ENCODE measurements at regions not wholly inside any gene's neighbourhood (a gene's known extent, or its start where the extent isn't known, plus 50 kb on each side); places are given as distances from the start of the nearest gene placed in this dataset.
"Not testable (repeated sequence)": the region's sequence is repeated elsewhere in the genome, so short reads cannot be mapped to it uniquely, and the experiment has no call there.

DNA sequence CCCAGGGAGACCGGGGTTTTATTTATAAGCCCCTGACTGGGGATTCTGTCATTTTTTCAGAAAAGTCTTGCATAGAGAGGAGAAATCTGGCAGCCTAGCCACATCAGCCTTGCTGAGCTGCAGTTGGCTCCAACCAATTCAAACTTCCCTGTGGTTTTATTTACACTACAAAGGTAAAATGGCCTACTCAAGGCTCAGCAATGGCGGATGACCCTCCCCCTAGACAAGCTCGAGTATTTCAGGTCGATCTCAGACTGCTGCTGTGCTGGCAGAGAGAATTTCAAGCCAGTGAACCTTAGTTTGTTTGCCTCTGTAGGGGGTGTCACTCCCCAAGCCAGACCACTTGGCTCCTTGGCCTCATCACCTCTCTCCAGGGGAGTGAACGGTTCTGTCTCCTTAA lies 52.9 kb downstream of the CDY2A start:
- DNase-seq; H3K4me3 Mint-ChIP-seq; H3K36me3 Mint-ChIP-seq (ENCODE audit: low read depth); H3K27ac Mint-ChIP-seq; H3K9me3 Mint-ChIP-seq; H3K4me1 Mint-ChIP-seq; H3K27me3 Mint-ChIP-seq; ATAC-seq: not testable (repeated sequence)

GRCh38 chrY:18085910-18086309 lies 60.3 kb downstream of the CDY2A start:
- not testable (repeated sequence) for ATAC-seq, H3K9me3 Mint-ChIP-seq

DNA sequence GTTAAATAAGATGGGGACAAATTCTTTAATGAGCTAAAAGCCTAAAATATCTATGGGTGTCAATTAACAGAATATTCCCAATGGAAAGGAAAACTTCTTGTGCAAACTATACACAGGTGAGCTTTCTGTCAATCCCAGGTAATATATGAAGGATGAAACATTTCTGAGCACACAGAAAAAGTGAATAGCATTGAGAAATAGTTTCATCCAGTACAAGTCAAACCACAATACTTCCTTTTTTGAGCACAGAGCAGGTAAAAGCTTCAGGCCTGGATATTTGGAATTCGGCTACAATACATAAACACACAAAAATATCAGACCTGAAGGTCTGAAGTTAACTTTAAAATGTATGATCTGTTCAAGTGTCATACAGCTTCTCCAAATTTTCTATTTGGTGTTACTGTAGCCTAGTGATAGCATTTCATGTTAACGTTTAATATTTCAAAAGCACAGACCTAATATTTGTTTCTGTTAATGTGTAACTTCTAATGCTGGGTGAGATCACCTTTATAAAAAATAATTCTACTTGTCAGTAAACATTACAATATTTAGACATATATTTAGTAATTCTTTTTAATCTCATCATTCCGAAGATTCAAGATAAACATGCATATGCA lies 60.9 kb downstream of the CDY2A start:
- not testable (repeated sequence) for ATAC-seq; H3K4me1 Mint-ChIP-seq; H3K27ac Mint-ChIP-seq; H3K4me3 Mint-ChIP-seq; H3K27me3 Mint-ChIP-seq; H3K36me3 Mint-ChIP-seq (ENCODE audit: low read depth); H3K9me3 Mint-ChIP-seq; DNase-seq

More at GRCh38 chrY:18085910-18086309, 60.3 kb downstream of the CDY2A start:
- H3K27me3 Mint-ChIP-seq; H3K36me3 Mint-ChIP-seq (ENCODE audit: low read depth); H3K27ac Mint-ChIP-seq; H3K4me3 Mint-ChIP-seq; H3K4me1 Mint-ChIP-seq; DNase-seq: not testable (repeated sequence)

DNA sequence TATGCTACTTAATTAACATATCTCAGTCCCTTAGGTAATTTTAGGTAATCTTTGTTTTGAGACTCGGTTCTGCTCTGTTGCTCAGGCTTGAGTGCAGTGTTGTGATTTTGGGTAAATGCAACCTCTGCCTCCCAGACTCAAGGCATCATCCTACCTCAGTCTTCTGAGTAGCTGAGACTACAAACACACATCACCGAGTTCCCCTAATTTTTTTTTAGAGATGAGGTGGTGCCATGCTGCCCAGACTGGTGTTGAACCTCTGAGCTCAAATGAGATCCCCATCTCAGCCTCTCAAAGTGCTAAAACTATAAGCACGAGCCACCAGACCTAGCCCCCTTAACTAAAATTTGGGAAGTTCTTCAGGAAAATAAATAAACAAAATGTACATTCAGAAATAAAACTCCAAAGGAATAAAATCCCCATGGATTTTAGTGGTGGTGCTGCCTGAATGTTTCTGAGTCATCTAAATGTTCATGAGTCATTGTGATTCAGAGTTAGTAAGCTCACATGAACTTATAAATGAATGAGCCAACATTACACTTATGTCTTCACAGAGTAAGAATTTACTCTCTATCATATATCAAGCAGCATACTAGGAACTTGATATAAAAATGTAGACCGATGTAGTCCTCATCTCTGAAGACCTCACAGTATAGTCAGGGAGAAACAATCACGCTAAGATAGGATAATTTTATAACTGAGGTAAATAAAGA lies 62.5 kb downstream of the CDY2A start:
- not testable (repeated sequence) for H3K27me3 Mint-ChIP-seq; H3K9me3 Mint-ChIP-seq; H3K4me1 Mint-ChIP-seq; H3K4me3 Mint-ChIP-seq; H3K27ac Mint-ChIP-seq; DNase-seq; ATAC-seq; H3K36me3 Mint-ChIP-seq (ENCODE audit: low read depth)

DNA sequence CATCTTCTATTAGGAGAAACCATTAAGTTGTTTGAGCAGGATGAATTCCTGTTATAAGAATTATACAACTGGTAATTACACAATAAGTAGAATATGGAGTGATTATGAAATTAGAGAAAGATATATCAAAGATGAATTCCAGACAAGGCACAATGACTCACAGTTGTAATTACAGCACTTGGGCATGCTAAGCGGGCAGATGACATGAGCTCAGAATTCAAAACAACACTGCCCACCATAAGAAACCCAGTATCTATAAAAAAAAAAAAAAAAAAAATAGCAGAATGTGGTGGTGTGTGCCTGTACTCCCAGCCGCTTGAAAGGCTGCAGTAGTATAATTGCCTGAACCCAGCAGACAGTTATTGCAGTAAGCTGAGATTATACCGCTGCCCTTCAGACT lies 67.4 kb downstream of the CDY2A start:
- ATAC-seq; H3K27me3 Mint-ChIP-seq; DNase-seq; H3K36me3 Mint-ChIP-seq (ENCODE audit: low read depth); H3K9me3 Mint-ChIP-seq; H3K27ac Mint-ChIP-seq; H3K4me3 Mint-ChIP-seq; H3K4me1 Mint-ChIP-seq: not testable (repeated sequence)

GRCh38 chrY:18105691-18106090 lies 80.1 kb downstream of the CDY2A start:
- not testable (repeated sequence) for H3K36me3 Mint-ChIP-seq (ENCODE audit: low read depth); H3K4me1 Mint-ChIP-seq; H3K9me3 Mint-ChIP-seq; DNase-seq; H3K4me3 Mint-ChIP-seq; ATAC-seq; H3K27me3 Mint-ChIP-seq; H3K27ac Mint-ChIP-seq

DNA sequence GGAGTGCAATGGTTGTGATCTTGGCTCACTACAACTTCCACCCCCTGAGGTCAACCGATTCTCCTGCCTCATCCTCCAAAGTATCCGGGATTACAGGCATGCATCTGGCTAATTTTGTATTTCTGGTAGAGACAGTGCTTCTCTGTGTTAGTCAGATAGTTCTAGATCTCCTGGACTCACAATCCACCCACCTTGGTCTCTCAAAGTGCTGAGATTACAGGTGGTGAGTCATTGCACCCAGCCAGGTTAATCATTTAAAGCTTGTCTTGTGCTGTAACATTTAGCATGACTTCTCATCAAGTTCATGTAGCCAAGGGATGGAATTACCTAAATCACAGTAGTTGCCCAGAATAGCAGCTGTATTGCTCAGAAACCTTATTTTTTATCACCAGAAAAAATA lies 92.8 kb downstream of the CDY2A start:
- not testable (repeated sequence) for H3K9me3 Mint-ChIP-seq; H3K27me3 Mint-ChIP-seq; DNase-seq; H3K36me3 Mint-ChIP-seq (ENCODE audit: low read depth); H3K4me3 Mint-ChIP-seq; ATAC-seq; H3K27ac Mint-ChIP-seq; H3K4me1 Mint-ChIP-seq

GRCh38 chrY:18137718-18138117 lies 112.1 kb downstream of the CDY2A start:
- H3K27ac Mint-ChIP-seq; H3K27me3 Mint-ChIP-seq; H3K4me3 Mint-ChIP-seq; DNase-seq; H3K4me1 Mint-ChIP-seq; ATAC-seq; H3K9me3 Mint-ChIP-seq; H3K36me3 Mint-ChIP-seq (ENCODE audit: low read depth): not testable (repeated sequence)

DNA sequence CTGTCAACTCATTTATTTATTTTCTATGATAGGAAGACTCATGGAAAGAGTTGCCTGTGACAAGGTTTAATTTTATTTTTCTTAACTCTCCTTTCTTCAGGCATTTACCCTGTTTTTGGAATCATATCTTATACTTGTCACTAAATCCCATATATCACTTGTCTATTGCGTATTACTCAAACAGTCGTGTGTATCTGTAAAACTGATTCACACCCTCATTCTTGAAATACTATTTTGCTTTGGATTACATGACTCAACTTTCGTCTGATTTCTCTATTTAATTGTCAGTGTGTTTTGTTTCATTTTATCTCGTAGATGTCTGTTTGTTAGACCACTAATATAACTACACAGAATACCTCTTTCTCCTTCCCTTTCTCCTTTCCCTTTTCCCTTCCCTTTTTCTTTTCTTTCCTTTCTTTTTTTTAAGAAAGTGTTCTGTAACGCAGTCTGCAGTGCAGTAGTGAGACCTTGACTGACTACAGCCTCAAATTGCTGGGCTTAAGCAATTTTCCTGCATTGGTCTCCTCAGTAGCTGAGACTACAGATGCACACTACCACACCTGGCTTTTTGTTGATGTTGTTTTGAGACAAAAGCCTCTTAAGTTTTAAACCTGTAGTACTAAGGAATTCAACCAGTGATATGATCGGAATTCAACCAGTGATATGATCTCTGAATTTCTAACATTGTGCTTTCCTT lies 113.9 kb downstream of the CDY2A start:
- DNase-seq; H3K9me3 Mint-ChIP-seq; H3K4me3 Mint-ChIP-seq; H3K27ac Mint-ChIP-seq; H3K27me3 Mint-ChIP-seq; H3K4me1 Mint-ChIP-seq; ATAC-seq; H3K36me3 Mint-ChIP-seq (ENCODE audit: low read depth): not testable (repeated sequence)

DNA sequence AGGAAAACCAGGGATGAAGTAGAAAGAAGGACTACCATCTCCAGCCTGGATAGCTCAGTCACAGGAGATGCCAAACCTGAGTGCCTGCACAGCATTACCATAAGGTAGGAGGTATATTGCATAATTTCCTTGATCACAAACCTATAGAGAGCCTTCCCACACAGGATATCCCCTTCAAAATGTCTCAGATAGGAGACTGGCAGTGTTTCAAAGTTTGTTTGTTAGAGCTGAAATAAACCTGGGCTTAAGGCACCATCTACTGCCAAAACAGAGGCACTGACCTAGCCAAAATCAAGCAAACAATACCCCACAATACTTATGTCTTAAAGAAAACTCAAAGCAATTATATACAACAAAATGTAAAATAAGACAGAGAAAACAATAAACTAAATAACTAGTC lies 120.8 kb downstream of the CDY2A start:
- not testable (repeated sequence) for H3K27me3 Mint-ChIP-seq; H3K27ac Mint-ChIP-seq; H3K9me3 Mint-ChIP-seq; H3K4me1 Mint-ChIP-seq; H3K4me3 Mint-ChIP-seq; DNase-seq; ATAC-seq; H3K36me3 Mint-ChIP-seq (ENCODE audit: low read depth)

DNA sequence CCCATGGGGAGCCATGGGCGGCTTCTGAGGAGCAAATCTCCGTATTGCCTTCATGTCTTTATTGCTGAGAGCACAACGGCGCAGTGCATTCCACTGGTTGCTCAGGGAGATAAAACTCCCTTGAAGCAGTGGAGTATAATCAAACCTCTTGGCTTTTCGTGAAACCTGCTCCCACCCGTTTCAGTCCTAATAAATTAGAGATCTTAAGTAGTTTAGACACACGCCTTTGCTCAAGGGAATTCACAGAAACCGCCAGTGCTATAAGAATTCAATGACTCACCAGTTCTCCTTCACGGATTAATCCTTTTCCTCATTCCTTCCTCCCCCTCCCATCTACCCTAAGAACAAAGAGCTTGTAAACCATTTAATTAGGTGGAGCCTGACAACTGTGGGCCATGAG lies 127.0 kb downstream of the CDY2A start:
- H3K4me1 Mint-ChIP-seq; H3K9me3 Mint-ChIP-seq; H3K4me3 Mint-ChIP-seq; ATAC-seq; DNase-seq; H3K27ac Mint-ChIP-seq; H3K27me3 Mint-ChIP-seq; H3K36me3 Mint-ChIP-seq (ENCODE audit: low read depth): not testable (repeated sequence)

GRCh38 chrY:18165738-18166137 lies 140.2 kb downstream of the CDY2A start:
- not testable (repeated sequence) for H3K9me3 Mint-ChIP-seq; H3K27me3 Mint-ChIP-seq; H3K4me1 Mint-ChIP-seq; ATAC-seq; H3K27ac Mint-ChIP-seq; H3K4me3 Mint-ChIP-seq; DNase-seq; H3K36me3 Mint-ChIP-seq (ENCODE audit: low read depth)

DNA sequence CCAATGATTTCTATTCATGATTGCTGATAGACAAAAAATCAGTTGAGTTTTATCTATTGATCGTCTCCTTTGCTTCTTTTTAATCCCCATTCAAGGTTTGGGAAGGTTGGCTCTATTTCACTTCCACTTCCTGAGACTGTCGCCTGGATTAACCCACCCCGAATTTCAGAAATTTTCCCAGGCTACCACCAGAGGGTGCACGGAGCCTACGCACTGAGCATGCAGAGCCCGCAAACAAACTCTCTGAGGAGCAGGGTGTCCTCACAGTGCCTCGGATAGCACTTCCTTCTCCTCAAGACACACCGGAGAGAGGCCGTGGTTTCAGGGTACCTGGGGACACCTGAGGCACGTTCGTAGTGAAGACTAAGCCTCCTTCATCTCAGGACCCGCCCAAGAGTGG lies 150.5 kb downstream of the CDY2A start:
- not testable (repeated sequence) for ATAC-seq; H3K4me1 Mint-ChIP-seq; DNase-seq; H3K27ac Mint-ChIP-seq; H3K9me3 Mint-ChIP-seq; H3K27me3 Mint-ChIP-seq; H3K4me3 Mint-ChIP-seq; H3K36me3 Mint-ChIP-seq (ENCODE audit: low read depth)

DNA sequence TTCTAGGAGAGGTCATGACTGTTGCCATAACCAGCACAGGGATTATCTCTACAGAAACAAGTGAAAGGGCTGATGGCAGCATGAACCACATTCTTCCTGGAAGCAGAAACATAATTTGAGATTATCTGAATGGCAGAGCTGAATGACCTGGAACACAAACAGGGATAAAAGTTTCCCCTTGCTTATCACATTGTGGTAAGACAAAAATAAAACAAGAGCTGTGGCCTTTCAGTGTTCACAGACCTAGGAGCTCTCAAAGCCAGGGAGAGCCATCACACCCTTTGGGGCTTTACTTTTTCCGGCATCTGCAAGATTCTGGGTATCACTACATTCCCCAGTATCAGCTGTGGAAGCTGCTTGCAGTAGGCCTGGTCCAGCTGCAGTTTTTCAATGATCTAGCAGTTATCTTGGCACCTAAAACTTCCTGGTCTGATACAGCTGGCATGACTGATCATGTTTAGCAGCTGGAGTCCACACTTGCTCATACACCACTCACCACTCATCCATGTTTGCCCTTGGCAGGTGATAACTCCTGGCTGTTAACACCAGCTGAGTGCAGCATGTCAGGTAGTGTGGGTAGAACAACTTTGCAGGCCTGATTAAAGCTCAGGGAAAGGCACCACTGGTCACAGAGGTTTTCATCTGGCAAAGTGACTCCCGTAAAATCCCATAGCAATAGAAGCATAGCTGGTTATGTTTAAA lies 163.5 kb downstream of the CDY2A start:
- H3K4me1 Mint-ChIP-seq; H3K36me3 Mint-ChIP-seq (ENCODE audit: low read depth); ATAC-seq; DNase-seq; H3K9me3 Mint-ChIP-seq; H3K27me3 Mint-ChIP-seq; H3K4me3 Mint-ChIP-seq; H3K27ac Mint-ChIP-seq: not testable (repeated sequence)

GRCh38 chrY:18237580-18237979 lies 212.0 kb downstream of the CDY2A start:
- DNase-seq; H3K27ac Mint-ChIP-seq; H3K4me3 Mint-ChIP-seq; H3K9me3 Mint-ChIP-seq; ATAC-seq; H3K4me1 Mint-ChIP-seq; H3K36me3 Mint-ChIP-seq (ENCODE audit: low read depth); H3K27me3 Mint-ChIP-seq: not testable (repeated sequence)
